Immature natural killer cell (primary cell): ENCODE measurements at regions not wholly inside any gene's neighbourhood (a gene's known extent, or its start where the extent isn't known, plus 50 kb on each side); places are given as distances from the start of the nearest gene placed in this dataset.

Experiments
- DNase-seq, 3 donors: peaks; one replicate each; pipeline ENCODE4 v3.0.0; 2022; ENCODE audit warnings: mixed read lengths in 1 of 3
- H3K27ac Mint-ChIP-seq, 6 donors: one replicate each; pipeline ENCODE4 v1.8.0; 2020; ENCODE audit warnings: mixed read lengths in 6 of 6, mild to moderate bottlenecking in 5 of 6, inconsistent platforms in 4 of 6, moderate library complexity in 3 of 6
- H3K27me3 Mint-ChIP-seq, 3 donors: one replicate each; pipeline ENCODE4 v1.8.0; 2020 to 2021; ENCODE audit warnings: low read depth in 3 of 3, mild to moderate bottlenecking in 3 of 3, mixed read lengths in 3 of 3, moderate library complexity in 3 of 3, inconsistent platforms in 1 of 3
- H3K36me3 Mint-ChIP-seq, 3 donors: one replicate each; pipeline ENCODE4 v1.8.0; 2020; ENCODE audit warnings: mixed read lengths in 3 of 3, inconsistent platforms in 2 of 3, mild to moderate bottlenecking in 2 of 3
- H3K4me1 Mint-ChIP-seq, 2 donors: one replicate each; pipeline ENCODE4 v1.8.0; 2020; ENCODE audit warnings: inconsistent platforms in 2 of 2, mild to moderate bottlenecking in 2 of 2, mixed read lengths in 2 of 2, moderate library complexity in 1 of 2
- H3K4me3 Mint-ChIP-seq, 5 donors: one replicate each; pipeline ENCODE4 v1.8.0; 2020; ENCODE audit warnings: mild to moderate bottlenecking in 5 of 5, mixed read lengths in 5 of 5, inconsistent platforms in 3 of 5, moderate library complexity in 3 of 5
- H3K9me3 Mint-ChIP-seq, 6 donors: one replicate each; pipeline ENCODE4 v1.8.0; 2020; ENCODE audit warnings: mild to moderate bottlenecking in 6 of 6, mixed read lengths in 6 of 6, inconsistent platforms in 4 of 6, moderate library complexity in 3 of 6

DNA sequence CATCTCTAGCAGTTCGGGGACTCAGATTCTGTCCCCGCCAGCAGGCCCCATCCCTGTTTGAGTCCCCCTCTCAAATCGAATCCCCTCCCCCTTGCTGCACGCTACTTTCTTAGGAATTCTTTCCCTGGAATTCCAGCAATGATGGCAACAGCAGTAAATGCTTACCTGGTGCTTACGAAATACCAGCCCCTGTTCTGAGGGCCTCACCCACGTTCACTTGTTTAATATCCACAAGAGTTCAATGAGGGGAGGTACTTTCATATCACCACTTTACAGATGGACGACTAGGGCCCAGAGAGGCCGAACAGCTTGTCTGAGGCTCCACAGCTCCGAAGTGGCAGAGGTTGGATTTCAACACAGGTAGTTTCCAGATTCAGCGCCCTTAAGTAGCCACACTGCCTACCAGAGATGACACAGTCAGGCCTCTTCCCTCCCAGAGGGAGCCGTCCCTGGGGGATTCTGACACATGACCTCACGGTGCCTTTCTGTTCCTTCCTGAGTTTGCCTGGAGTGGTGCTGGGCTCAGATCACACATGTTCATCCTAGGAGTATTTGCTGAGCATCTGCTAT is 120.7 kb upstream of the GSE1 start:
- Mint-ChIP-seq H3K4me3 (peak overlapping the region in 1 of 5 donors; percentile 13), H3K27me3 (peaks cover 6 to 8% (median 6%) of the 10 kb centered on the region in 3 donors), H3K9me3 (no peaks in the 10 kb centered on the region), H3K36me3 (no peaks in the 10 kb centered on the region), H3K4me1 (no peaks in the 10 kb centered on the region), H3K27ac (peak overlapping the region in 1 of 6 donors; percentile 10)
- no peak for DNase-seq

DNA sequence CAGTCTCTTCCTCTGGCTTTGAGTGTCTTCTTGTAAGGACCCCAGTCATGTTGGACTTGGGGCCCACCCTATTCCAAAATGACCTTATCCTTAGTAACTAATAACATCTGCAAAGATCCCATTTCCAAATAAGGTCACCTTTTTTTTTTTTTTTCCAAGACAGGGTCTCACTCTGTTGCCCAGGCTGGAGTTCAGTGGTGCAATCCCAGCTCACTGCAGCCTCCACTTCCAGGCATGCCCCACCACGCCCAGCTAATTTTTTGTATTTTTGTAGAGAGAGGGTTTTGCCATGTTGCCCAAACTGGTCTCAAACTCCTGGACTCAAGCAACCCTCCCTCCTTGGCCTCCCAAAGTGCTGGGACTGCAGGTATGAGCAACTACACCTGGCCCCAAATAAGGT is 118.8 kb upstream of the GSE1 start:
- Mint-ChIP-seq H3K27me3 (peaks cover 4 to 6% (median 6%) of the 10 kb centered on the region in 3 donors), H3K9me3 (no peaks in the 10 kb centered on the region), H3K36me3 (no peaks in the 10 kb centered on the region), H3K4me1 (peaks cover 3 to 9% of the 10 kb centered on the region in 2 donors), H3K27ac (no peak overlapping the region), H3K4me3 (no peak overlapping the region)
- DNase-seq, result no peak

DNA sequence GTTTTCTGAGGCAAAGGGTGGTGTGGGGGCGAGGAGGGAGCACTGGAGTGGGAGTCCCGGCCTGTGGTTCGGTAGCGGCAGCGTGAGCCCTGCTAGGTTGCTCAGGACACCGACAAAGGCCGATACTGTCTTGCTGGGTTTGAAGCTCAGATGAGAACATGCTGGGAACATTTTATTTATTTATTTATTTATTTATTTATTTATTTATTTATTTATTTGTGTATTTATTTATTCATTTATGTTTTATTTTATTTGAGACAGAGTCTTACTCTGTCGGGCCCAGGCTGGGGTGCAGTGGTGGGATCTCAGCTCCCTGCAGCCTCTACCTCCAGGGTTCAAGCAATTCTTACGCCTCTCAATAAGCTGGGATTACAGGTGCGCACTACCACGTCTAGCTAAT is 117.9 kb upstream of the GSE1 start:
- Mint-ChIP-seq H3K9me3 (no peaks in the 10 kb centered on the region), H3K27ac (no peak overlapping the region), H3K27me3 (peaks cover 0 to 4% (median 4%) of the 10 kb centered on the region in 3 donors), H3K36me3 (no peaks in the 10 kb centered on the region), H3K4me1 (peaks cover 3 to 9% of the 10 kb centered on the region in 2 donors), H3K4me3 (no peak overlapping the region)
- DNase-seq, result no peak

DNA sequence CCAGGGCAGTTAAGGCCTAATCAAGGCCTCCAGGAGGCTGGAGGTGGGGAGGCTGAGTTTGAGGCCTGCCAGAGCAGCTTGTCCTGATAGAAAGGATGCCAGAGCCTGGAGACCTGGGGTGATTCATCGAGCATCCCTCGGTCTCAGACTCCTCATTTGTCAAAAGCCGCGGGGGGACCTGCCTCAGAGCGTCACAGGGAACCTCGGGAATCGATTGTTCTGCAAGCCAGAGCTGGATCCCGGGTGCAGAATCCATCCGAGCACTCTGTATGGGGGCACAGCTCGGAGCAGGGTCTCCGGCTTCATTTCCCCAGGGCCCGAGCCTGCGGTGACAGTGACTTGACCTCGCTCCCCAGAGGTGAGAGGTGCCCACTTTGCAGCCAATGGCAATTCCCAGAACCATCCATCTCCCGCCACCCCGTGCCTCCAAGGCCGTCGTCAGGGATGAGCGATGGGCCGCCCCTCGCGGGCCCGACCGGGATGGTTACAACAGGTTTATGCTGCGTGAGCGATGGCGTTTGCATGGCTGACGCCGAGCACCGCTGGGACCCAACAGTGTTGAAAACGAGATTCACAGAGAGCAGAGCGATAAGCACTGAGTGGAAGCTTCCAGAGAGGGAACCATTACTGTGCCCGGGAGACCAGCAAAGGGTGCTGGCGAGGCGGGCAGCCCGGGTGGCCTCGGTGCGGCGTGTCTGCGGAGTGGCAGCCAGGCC is 117.1 kb upstream of the GSE1 start:
- Mint-ChIP-seq H3K27me3 (peaks cover 0 to 6% (median 5%) of the 10 kb centered on the region in 3 donors), H3K36me3 (no peaks in the 10 kb centered on the region), H3K4me3 (no peak overlapping the region), H3K27ac (no peak overlapping the region), H3K9me3 (no peaks in the 10 kb centered on the region), H3K4me1 (peaks cover 3 to 9% of the 10 kb centered on the region in 2 donors)
- no peak for DNase-seq

DNA sequence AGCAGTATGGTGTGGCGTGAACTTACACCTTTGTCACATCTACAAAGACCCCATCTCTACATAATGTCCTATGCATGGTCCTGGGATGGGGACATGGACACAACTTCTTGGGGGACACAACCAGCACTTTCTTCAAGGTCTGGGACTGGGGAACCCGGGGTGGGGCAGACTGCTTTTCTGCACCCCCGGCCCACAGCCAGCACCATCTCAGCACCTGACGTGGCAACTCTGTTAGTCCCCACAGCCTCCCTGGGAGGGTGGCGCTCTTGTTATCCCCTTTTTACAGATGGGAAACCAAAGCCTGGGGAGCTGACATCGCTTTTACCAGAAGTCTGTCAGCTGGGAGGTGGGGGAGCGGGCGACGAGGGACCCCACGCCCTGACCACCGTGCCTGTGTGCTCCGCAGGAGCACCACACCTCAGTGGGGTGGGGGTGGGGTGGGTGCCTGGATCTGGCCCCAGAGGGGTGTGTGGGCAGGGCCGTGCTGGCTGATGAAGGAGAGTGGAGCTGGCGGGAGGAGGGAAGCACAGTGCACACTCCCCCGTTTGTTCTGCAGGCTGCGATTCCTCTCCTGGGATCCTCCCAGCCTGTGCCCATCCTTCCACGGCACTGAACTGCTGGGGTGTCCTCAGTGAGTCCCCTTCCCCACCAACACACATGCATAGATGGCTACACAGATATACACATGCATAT is 115.4 kb upstream of the GSE1 start:
- peaks cover 0 to 6% (median 4%) of the 10 kb centered on the region in 3 donors for H3K27me3 Mint-ChIP-seq

DNA sequence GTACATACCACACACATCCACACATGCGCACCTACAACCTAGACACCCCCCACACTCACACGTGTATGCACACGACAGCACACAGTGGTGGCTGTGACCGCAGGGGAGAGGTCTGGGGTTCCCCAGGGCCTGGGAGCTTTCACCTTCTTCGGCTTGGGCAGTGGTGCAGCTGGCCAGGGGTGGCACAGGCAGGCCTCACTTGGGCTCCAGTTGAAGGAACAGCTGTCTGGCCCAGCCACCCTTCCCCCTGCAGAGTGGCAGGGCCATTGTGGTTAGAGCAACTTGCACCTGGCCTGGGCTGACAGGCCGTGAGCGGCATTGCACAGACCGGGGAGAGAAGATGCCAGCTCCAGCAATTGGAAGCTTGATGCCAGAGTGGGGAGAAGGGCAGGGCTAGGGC is 114.5 kb upstream of the GSE1 start:
- Mint-ChIP-seq H3K4me1 (peaks cover 3 to 9% of the 10 kb centered on the region in 2 donors), H3K27me3 (peaks cover 0 to 6% (median 4%) of the 10 kb centered on the region in 3 donors), H3K27ac (peak overlapping the region in 2 of 6 donors; percentile 34 to 60), H3K9me3 (no peaks in the 10 kb centered on the region), H3K4me3 (no peak overlapping the region), H3K36me3 (no peaks in the 10 kb centered on the region)
- DNase-seq, result peak; percentile 28 to 37 (median 30)

More for the DNA sequence above, 115.4 kb upstream of the GSE1 start:
- DNase-seq, result no peak
- no peaks in the 10 kb centered on the region for H3K9me3 Mint-ChIP-seq
- no peak overlapping the region for H3K4me3 Mint-ChIP-seq
- H3K4me1 Mint-ChIP-seq, result peaks cover 3 to 9% of the 10 kb centered on the region in 2 donors
- no peaks in the 10 kb centered on the region for H3K36me3 Mint-ChIP-seq
- no peak overlapping the region for H3K27ac Mint-ChIP-seq

DNA sequence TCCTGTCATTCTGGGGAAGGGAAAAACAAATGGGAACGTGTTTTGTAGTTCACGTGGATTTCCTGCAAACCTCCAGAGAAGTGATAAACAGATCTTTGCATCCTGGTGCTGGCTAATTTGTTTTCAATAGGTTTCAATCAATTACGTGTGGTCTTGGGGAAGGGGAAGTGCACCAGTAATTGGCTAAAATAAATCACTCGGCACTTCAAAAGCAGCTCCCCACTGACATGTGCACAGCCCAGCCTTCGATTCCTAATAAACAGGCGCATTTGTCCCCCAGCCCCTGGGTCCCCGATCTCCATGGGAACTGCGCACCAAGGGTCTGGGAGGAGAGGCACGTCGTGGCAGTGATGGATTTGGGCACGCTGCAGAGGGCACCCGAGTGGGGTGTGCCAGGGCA is 112.9 kb upstream of the GSE1 start:
- DNase-seq, result no peak
- peaks cover 0 to 6% (median 6%) of the 10 kb centered on the region in 3 donors for H3K27me3 Mint-ChIP-seq
- H3K4me1 Mint-ChIP-seq, result peaks cover 3 to 9% of the 10 kb centered on the region in 2 donors
- H3K36me3 Mint-ChIP-seq, result no peaks in the 10 kb centered on the region
- H3K4me3 Mint-ChIP-seq, result no peak overlapping the region
- H3K27ac Mint-ChIP-seq, result no peak overlapping the region
- H3K9me3 Mint-ChIP-seq, result no peaks in the 10 kb centered on the region

DNA sequence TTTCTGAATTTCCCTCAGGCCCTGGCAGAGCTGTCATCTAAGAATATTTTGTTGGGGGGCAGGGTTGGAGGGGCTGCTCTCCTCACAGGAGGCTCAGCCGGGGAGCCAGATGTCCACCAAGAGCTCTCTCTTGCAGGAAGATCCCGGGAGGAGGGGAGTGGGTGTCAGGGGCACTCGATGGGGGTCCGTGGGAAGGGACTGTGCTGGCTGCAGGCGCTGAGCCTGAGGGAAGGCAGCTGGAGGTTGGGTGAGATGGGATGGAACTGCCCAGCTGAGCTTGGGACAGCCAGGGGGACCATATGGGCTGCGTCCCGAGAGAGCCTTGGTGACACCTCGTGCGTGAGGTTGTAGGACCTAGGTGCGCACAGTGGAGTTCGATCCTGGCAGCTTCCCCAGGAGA is 111.2 kb upstream of the GSE1 start:
- Mint-ChIP-seq H3K4me3 (no peak overlapping the region), H3K36me3 (no peaks in the 10 kb centered on the region), H3K9me3 (no peaks in the 10 kb centered on the region), H3K27ac (no peak overlapping the region), H3K4me1 (peaks cover 3 to 9% of the 10 kb centered on the region in 2 donors), H3K27me3 (peaks cover 0 to 5% (median 4%) of the 10 kb centered on the region in 3 donors)
- no peak for DNase-seq

DNA sequence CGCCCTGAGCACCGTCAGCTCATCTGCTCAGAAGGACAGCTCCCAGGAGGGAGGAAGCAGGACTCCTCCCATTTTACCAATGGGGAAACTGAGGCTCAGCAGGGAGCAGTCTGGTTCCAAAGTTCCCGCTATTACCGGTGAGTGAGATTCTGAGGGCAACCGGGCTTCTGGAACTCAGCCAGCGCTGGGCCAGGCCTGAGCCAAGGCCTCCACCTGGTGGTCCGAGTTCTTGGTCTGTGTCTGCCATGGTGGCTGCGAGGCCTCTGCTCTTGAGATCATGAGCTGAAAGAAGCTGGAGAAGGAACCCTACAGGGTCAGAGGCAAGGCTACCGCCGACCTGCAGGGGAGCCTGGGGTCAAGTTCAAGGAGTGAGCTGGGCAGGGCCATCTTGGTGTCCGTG is 110.8 kb upstream of the GSE1 start:
- Mint-ChIP-seq H3K9me3 (no peaks in the 10 kb centered on the region), H3K27ac (peak overlapping the region in 1 of 6 donors; percentile 34), H3K36me3 (no peaks in the 10 kb centered on the region), H3K4me3 (no peak overlapping the region), H3K4me1 (peaks cover 3 to 9% of the 10 kb centered on the region in 2 donors), H3K27me3 (peaks cover 0 to 5% (median 3%) of the 10 kb centered on the region in 3 donors)
- DNase-seq, result no peak

DNA sequence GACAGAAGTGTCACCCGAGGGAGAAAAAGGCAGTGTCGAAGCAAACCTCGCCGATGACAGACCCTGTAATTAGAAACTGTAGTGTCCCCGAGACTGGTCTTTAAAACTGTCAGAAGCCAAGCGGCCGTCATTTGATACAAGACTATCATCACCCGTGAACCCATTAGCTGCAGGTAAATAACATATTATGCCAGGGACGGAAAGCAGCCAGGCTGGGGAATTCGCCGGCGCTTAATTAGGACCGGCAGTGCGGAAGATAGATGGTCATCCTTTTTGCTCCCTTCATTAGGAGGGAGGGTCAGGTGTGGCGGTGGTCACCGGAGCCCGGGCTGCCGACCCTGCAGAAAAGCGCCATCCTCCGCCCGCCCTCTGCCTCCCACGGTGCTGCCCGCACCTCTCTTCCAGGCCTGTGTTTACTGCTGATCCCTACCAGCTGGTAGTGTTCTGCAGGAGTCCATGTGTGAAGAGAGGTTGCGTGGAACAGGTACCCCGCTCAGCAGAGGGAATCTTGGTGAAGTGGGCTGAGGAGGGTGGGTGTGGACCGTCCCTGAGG is 109.4 kb upstream of the GSE1 start:
- Mint-ChIP-seq H3K4me1 (peaks cover 1 to 3% of the 10 kb centered on the region in 2 donors), H3K36me3 (no peaks in the 10 kb centered on the region), H3K9me3 (peaks cover 0 to under 1% (median 0%) of the 10 kb centered on the region in 6 donors), H3K27ac (no peak overlapping the region), H3K27me3 (peaks cover 0 to 5% (median 3%) of the 10 kb centered on the region in 3 donors), H3K4me3 (no peak overlapping the region)
- no peak for DNase-seq

DNA sequence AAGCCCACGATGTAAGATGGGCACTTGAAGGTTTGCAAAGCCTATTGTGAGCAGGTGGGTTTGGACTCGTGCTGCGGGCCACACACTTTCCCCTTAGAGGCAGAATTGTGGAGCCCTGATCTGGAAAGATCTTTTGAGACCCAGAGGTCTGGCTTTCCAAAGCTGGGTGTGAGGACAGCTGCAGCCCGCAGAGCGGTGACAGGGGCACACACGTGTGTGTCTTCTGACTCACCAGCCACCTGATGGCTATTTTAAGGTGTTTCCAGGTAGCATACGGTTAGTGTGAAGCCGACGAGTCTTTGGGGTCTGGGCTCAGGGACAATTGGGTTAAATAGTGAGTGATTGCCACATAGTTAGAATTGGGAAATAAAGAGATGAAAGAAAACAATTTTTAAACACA is 108.9 kb upstream of the GSE1 start:
- H3K27me3 Mint-ChIP-seq, result peaks cover 0 to 9% (median 3%) of the 10 kb centered on the region in 3 donors
- DNase-seq, result no peak
- H3K4me3 Mint-ChIP-seq, result no peak overlapping the region
- no peaks in the 10 kb centered on the region for H3K4me1 Mint-ChIP-seq
- H3K36me3 Mint-ChIP-seq, result no peaks in the 10 kb centered on the region
- no peak overlapping the region for H3K27ac Mint-ChIP-seq
- H3K9me3 Mint-ChIP-seq, result peaks cover 0 to 2% (median 0%) of the 10 kb centered on the region in 6 donors

DNA sequence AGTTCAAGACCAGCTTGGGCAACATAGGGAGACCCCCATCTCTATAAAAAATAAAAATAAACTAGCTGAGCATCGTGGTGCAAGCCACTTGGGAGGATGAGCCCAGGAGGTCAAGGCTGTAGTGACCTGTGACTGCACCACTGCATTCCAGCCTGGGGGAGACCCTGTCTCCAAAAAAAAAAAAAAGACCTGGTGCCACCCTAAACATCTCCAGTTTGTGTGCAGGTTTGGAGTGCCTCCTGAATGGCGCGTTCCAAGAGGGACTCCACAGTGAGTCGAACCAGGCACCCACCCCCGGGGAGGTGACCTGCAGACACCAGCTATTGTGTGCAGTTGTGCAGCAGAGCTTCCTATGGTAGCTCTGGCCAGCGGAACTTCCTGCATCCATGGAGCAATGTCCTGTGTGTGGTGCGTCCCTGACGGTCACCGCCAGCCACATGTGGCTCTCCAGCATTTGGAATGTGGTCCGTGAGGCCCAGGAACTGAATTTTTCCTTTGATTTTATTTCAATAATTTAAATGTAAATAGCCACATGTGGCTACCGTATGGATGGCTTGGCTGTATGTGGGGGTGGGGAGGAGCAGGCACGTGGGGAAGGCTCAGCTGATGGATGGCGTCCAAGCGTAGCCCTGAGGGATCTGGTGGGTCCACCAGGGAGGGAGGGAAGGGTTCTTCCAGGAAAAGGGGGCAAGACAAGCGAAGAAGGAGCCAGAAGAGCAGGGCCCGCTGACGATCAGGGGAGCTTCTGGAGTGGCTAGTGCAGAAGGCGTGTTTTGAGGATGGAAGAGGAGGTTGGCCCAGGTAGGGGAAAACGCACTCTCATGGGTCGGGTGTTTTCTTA is 107.1 kb upstream of the GSE1 start:
- H3K4me3 Mint-ChIP-seq, result no peak overlapping the region
- DNase-seq, result no peak
- peaks cover 0 to 8% (median 2%) of the 10 kb centered on the region in 3 donors for H3K27me3 Mint-ChIP-seq
- no peaks in the 10 kb centered on the region for H3K4me1 Mint-ChIP-seq
- H3K27ac Mint-ChIP-seq, result no peak overlapping the region
- no peaks in the 10 kb centered on the region for H3K36me3 Mint-ChIP-seq
- H3K9me3 Mint-ChIP-seq, result peaks cover 0 to 2% (median 0%) of the 10 kb centered on the region in 6 donors

DNA sequence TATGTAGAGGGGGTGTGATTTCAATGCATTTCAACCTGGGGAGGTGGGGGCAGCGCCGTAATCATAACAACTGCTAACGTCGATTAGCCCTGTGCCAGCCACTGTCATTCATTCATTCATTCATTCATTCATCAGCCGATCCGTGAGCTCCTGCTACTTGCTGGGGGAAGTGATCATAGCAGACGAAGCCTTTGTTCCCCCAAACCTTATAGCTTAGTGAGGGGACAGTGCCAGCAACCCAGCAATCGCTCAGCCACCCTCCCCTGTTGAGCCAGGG is 106.5 kb upstream of the GSE1 start:
- Mint-ChIP-seq H3K27ac (no peak overlapping the region), H3K4me1 (no peaks in the 10 kb centered on the region), H3K9me3 (peaks cover 0 to 2% (median 0%) of the 10 kb centered on the region in 6 donors), H3K27me3 (peaks cover 2 to 8% (median 2%) of the 10 kb centered on the region in 3 donors), H3K4me3 (no peak overlapping the region), H3K36me3 (no peaks in the 10 kb centered on the region)
- no peak for DNase-seq
